Fibroblast of lung (primary cell): ENCODE measurements at regions not wholly inside any gene's neighbourhood (a gene's known extent, or its start where the extent isn't known, plus 50 kb on each side); places are given as distances from the start of the nearest gene placed in this dataset.

Source experiments
- CTCF ChIP-seq, 2 donors: IDR thresholded peaks in 1 of 2; conservative IDR thresholded peaks in 1 of 2; 1 replicate in 1 of 2; 2 replicates in 1 of 2; pipeline ENCODE4 v1.5.1; 2011 to 2012; ENCODE audit warnings: low read length in 2 of 2, control low read depth in 1 of 2, inconsistent platforms in 1 of 2, low read depth in 1 of 2, mild to moderate bottlenecking in 1 of 2
- EZH2 ChIP-seq: IDR thresholded peaks from 2 replicates; pipeline ENCODE4 v1.5.1; 2012; ENCODE audit warnings: low read length, control low read depth, mild to moderate bottlenecking; ENCODE audit errors: missing control alignments

GRCh38 chr9:20125727-20126126 is 336.9 kb upstream of the SLC24A2 start:
- no peak for TF ChIP-seq EZH2
- TF ChIP-seq CTCF (conservative IDR thresholded peaks at IDR 0.05 in 1 of 2, IDR thresholded peaks at IDR 0.05 in 1 of 2; ENCODE audit: low read depth in 1 of 2, low read length in 2 of 2): no peak
